ENCODE measurements at regions not wholly inside any gene's neighbourhood (a gene's known extent, or its start where the extent isn't known, plus 50 kb on each side); places are given as distances from the start of the nearest gene placed in this dataset.

DNA sequence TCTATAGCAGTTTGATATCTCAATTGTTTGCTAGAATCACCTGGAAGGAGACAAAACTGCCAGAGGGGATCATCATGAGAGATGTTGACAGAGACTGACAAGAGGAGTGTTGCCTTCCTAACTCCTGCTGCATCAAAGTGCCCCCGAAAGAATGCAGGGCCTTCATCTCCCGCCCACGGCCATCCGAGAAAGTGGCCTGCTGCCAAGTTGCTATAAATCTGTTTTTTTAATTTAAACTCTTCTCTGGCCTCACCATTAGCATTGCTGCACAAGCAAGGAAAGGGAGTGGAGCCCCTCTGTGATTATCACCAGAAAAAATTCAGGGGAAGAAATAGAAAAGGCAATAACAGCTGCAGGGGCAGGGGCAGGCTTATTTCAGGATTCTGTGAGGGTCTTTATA is 238.1 kb upstream of the EPHA4 start:
- no peak for TF ChIP-seq EZH2 (IDR thresholded peaks at IDR 0.05; ENCODE audit: insufficient read depth, poor library complexity, severe bottlenecking)
- TF ChIP-seq EZH2phosphoT487 (IDR thresholded peaks at IDR 0.05; ENCODE audit: insufficient read depth, low read depth), result no peak
